ENCODE measurements at regions not wholly inside any gene's neighbourhood (a gene's known extent, or its start where the extent isn't known, plus 50 kb on each side); places are given as distances from the start of the nearest gene placed in this dataset.

GRCh38 chr21:37986000-37986399 is 69.7 kb upstream of the KCNJ6 start:
- H3K4me3 Mint-ChIP-seq: no peak overlapping the region
- Histone ChIP-seq H3K4me1 (ENCODE audit: insufficient read depth, low read length) (no peaks in the 10 kb centered on the region), H3K36me3 (ENCODE audit: insufficient read depth, low read length) (no peaks in the 10 kb centered on the region), H3K9me3 (ENCODE audit: low read length) (no peaks in the 10 kb centered on the region), H3K27ac (ENCODE audit: low read depth, low read length) (no peak overlapping the region), H3K4me3 (ENCODE audit: low read length) (no peak overlapping the region), H3K27me3 (ENCODE audit: insufficient read depth, low read length, poor library complexity, severe bottlenecking) (no peaks in the 10 kb centered on the region)
- no peak overlapping the region for H3K27ac Mint-ChIP-seq
- no peaks in the 10 kb centered on the region for H3K36me3 Mint-ChIP-seq
- no peaks in the 10 kb centered on the region for H3K9me3 Mint-ChIP-seq
- no peaks in the 10 kb centered on the region for H3K4me1 Mint-ChIP-seq
- DNase-seq: no peak
- CTCF ChIA-PET: no interaction called here
- POLR2A ChIA-PET: no interaction called here
- H3K27me3 Mint-ChIP-seq: peaks cover 2 to 3% of the 10 kb centered on the region in 2 donors

GRCh38 chr21:37986751-37987399 is 70.6 kb upstream of the KCNJ6 start:
- CTCF ChIA-PET: no interaction called here
- no peak overlapping the region for H3K4me3 Mint-ChIP-seq

GRCh38 chr21:37987668-37988067 is 71.4 kb upstream of the KCNJ6 start:
- Mint-ChIP-seq H3K36me3 (no peaks in the 10 kb centered on the region), H3K4me3 (no peak overlapping the region), H3K4me1 (no peaks in the 10 kb centered on the region), H3K27ac (no peak overlapping the region), H3K27me3 (peaks cover 0 to 5% of the 10 kb centered on the region in 2 donors), H3K9me3 (no peaks in the 10 kb centered on the region)
- no peak overlapping the region for H3K4me3 ChIP-seq (ENCODE audit: low read length)
- H3K9me3 ChIP-seq (ENCODE audit: low read length): no peaks in the 10 kb centered on the region
- DNase-seq: no peak
- H3K27me3 ChIP-seq (ENCODE audit: insufficient read depth, low read length, poor library complexity, severe bottlenecking): no peaks in the 10 kb centered on the region
- no peak overlapping the region for H3K27ac ChIP-seq (ENCODE audit: low read depth, low read length)
- no peaks in the 10 kb centered on the region for H3K36me3 ChIP-seq (ENCODE audit: insufficient read depth, low read length)
- ChIA-PET CTCF (no interaction called here), POLR2A (no interaction called here)
- H3K4me1 ChIP-seq (ENCODE audit: insufficient read depth, low read length): no peaks in the 10 kb centered on the region

More at GRCh38 chr21:37986751-37987399, 70.6 kb upstream of the KCNJ6 start:
- Histone ChIP-seq H3K27me3 (ENCODE audit: insufficient read depth, low read length, poor library complexity, severe bottlenecking) (no peaks in the 10 kb centered on the region), H3K4me1 (ENCODE audit: insufficient read depth, low read length) (no peaks in the 10 kb centered on the region), H3K27ac (ENCODE audit: low read depth, low read length) (no peak overlapping the region), H3K4me3 (ENCODE audit: low read length) (no peak overlapping the region), H3K36me3 (ENCODE audit: insufficient read depth, low read length) (no peaks in the 10 kb centered on the region), H3K9me3 (ENCODE audit: low read length) (no peaks in the 10 kb centered on the region)
- Mint-ChIP-seq H3K27me3 (peaks cover 2 to 5% of the 10 kb centered on the region in 2 donors), H3K36me3 (no peaks in the 10 kb centered on the region), H3K4me1 (no peaks in the 10 kb centered on the region), H3K27ac (no peak overlapping the region), H3K9me3 (no peaks in the 10 kb centered on the region)
- DNase-seq: no peak
- POLR2A ChIA-PET: no interaction called here

GRCh38 chr21:37993071-37993470 is 76.8 kb upstream of the KCNJ6 start:
- Mint-ChIP-seq H3K36me3 (no peaks in the 10 kb centered on the region), H3K9me3 (no peaks in the 10 kb centered on the region), H3K27me3 (peaks cover 0 to 5% of the 10 kb centered on the region in 2 donors), H3K4me3 (no peak overlapping the region), H3K27ac (no peak overlapping the region), H3K4me1 (no peaks in the 10 kb centered on the region)
- no peak for DNase-seq
- POLR2A ChIA-PET: no interaction called here
- no peak overlapping the region for H3K27ac ChIP-seq (ENCODE audit: low read depth, low read length)
- no peaks in the 10 kb centered on the region for H3K9me3 ChIP-seq (ENCODE audit: low read length)
- no peak overlapping the region for H3K4me3 ChIP-seq (ENCODE audit: low read length)
- CTCF ChIA-PET: no interaction called here
- H3K36me3 ChIP-seq (ENCODE audit: insufficient read depth, low read length): no peaks in the 10 kb centered on the region
- no peaks in the 10 kb centered on the region for H3K27me3 ChIP-seq (ENCODE audit: insufficient read depth, low read length, poor library complexity, severe bottlenecking)
- no peaks in the 10 kb centered on the region for H3K4me1 ChIP-seq (ENCODE audit: insufficient read depth, low read length)

- Mint-ChIP-seq H3K27ac (no peak overlapping the region), H3K27me3 (peaks cover 0 to 5% of the 10 kb centered on the region in 2 donors), H3K4me1 (no peaks in the 10 kb centered on the region), H3K36me3 (no peaks in the 10 kb centered on the region), H3K4me3 (no peak overlapping the region), H3K9me3 (no peaks in the 10 kb centered on the region)
- Histone ChIP-seq H3K4me1 (ENCODE audit: insufficient read depth, low read length) (no peaks in the 10 kb centered on the region), H3K36me3 (ENCODE audit: insufficient read depth, low read length) (no peaks in the 10 kb centered on the region), H3K27me3 (ENCODE audit: insufficient read depth, low read length, poor library complexity, severe bottlenecking) (no peaks in the 10 kb centered on the region), H3K9me3 (ENCODE audit: low read length) (no peaks in the 10 kb centered on the region), H3K4me3 (ENCODE audit: low read length) (no peak overlapping the region), H3K27ac (ENCODE audit: low read depth, low read length) (no peak overlapping the region)
- ChIA-PET CTCF (no interaction called here), POLR2A (no interaction called here)
- no peak for DNase-seq
Measured at GRCh38 chr21:37994211-37994610, 78.0 kb upstream of the KCNJ6 start.

GRCh38 chr21:38012672-38013071 is 96.4 kb upstream of the KCNJ6 start:
- Mint-ChIP-seq H3K27me3 (peaks cover 5 to 7% of the 10 kb centered on the region in 2 donors), H3K4me1 (no peaks in the 10 kb centered on the region), H3K4me3 (no peak overlapping the region), H3K36me3 (no peaks in the 10 kb centered on the region), H3K27ac (no peak overlapping the region), H3K9me3 (peaks cover 0 to 6% (median 4%) of the 10 kb centered on the region in 5 donors)
- no peak overlapping the region for H3K4me3 ChIP-seq (ENCODE audit: low read length)
- H3K36me3 ChIP-seq (ENCODE audit: insufficient read depth, low read length): no peaks in the 10 kb centered on the region
- CTCF ChIA-PET: no interaction called here
- H3K27me3 ChIP-seq (ENCODE audit: insufficient read depth, low read length, poor library complexity, severe bottlenecking): no peaks in the 10 kb centered on the region
- no peaks in the 10 kb centered on the region for H3K9me3 ChIP-seq (ENCODE audit: low read length)
- no peaks in the 10 kb centered on the region for H3K4me1 ChIP-seq (ENCODE audit: insufficient read depth, low read length)
- H3K27ac ChIP-seq (ENCODE audit: low read depth, low read length): no peak overlapping the region
- no peak for DNase-seq
- POLR2A ChIA-PET: no interaction called here

GRCh38 chr21:38013741-38014140 is 97.5 kb upstream of the KCNJ6 start:
- H3K36me3 ChIP-seq (ENCODE audit: insufficient read depth, low read length): no peaks in the 10 kb centered on the region
- POLR2A ChIA-PET: no interaction called here
- H3K4me3 ChIP-seq (ENCODE audit: low read length): no peak overlapping the region
- H3K4me1 ChIP-seq (ENCODE audit: insufficient read depth, low read length): no peaks in the 10 kb centered on the region
- CTCF ChIA-PET: no interaction called here
- Mint-ChIP-seq H3K4me1 (no peaks in the 10 kb centered on the region), H3K27ac (no peak overlapping the region), H3K9me3 (peaks cover 0 to 10% (median 4%) of the 10 kb centered on the region in 5 donors), H3K4me3 (no peak overlapping the region), H3K36me3 (no peaks in the 10 kb centered on the region), H3K27me3 (peaks cover 7 to 8% of the 10 kb centered on the region in 2 donors)
- H3K27me3 ChIP-seq (ENCODE audit: insufficient read depth, low read length, poor library complexity, severe bottlenecking): no peaks in the 10 kb centered on the region
- no peak overlapping the region for H3K27ac ChIP-seq (ENCODE audit: low read depth, low read length)
- no peaks in the 10 kb centered on the region for H3K9me3 ChIP-seq (ENCODE audit: low read length)
- DNase-seq: no peak

GRCh38 chr21:38014298-38014697 is 98.0 kb upstream of the KCNJ6 start:
- no peak for DNase-seq
- H3K4me3 Mint-ChIP-seq: no peak overlapping the region
- H3K27ac ChIP-seq (ENCODE audit: low read depth, low read length): no peak overlapping the region
- H3K36me3 Mint-ChIP-seq: no peaks in the 10 kb centered on the region
- ChIA-PET CTCF (no interaction called here), POLR2A (no interaction called here)
- no peaks in the 10 kb centered on the region for H3K4me1 ChIP-seq (ENCODE audit: insufficient read depth, low read length)
- H3K36me3 ChIP-seq (ENCODE audit: insufficient read depth, low read length): no peaks in the 10 kb centered on the region
- H3K27ac Mint-ChIP-seq: no peak overlapping the region
- no peak overlapping the region for H3K4me3 ChIP-seq (ENCODE audit: low read length)
- no peaks in the 10 kb centered on the region for H3K27me3 ChIP-seq (ENCODE audit: insufficient read depth, low read length, poor library complexity, severe bottlenecking)
- H3K4me1 Mint-ChIP-seq: no peaks in the 10 kb centered on the region
- peaks cover 0 to 10% (median 4%) of the 10 kb centered on the region in 5 donors for H3K9me3 Mint-ChIP-seq
- no peaks in the 10 kb centered on the region for H3K9me3 ChIP-seq (ENCODE audit: low read length)
- peaks cover 7 to 9% of the 10 kb centered on the region in 2 donors for H3K27me3 Mint-ChIP-seq
